ENCODE measurements at regions not wholly inside any gene's neighbourhood (a gene's known extent, or its start where the extent isn't known, plus 50 kb on each side); places are given as distances from the start of the nearest gene placed in this dataset.

- no peak for DNase-seq (ENCODE audit: low read depth in 2 of 2, low spot score in 1 of 2)
Observed at GRCh38 chr9:85263288-85263687, 478.5 kb downstream of the AGTPBP1 start.

- DNase-seq (ENCODE audit: low read depth in 2 of 2, low spot score in 1 of 2): no peak
Observed at GRCh38 chr9:85262333-85262732, 479.4 kb downstream of the AGTPBP1 start.

- DNase-seq (ENCODE audit: low read depth in 2 of 2, low spot score in 1 of 2): no peak
Observed at GRCh38 chr9:85260275-85260845, 481.4 kb downstream of the AGTPBP1 start.

GRCh38 chr9:85258823-85259370 is 482.9 kb downstream of the AGTPBP1 start:
- no peak for DNase-seq (ENCODE audit: low read depth in 2 of 2, low spot score in 1 of 2)

GRCh38 chr9:85258236-85258635 is 483.5 kb downstream of the AGTPBP1 start:
- no peak for DNase-seq (ENCODE audit: low read depth in 2 of 2, low spot score in 1 of 2)

- DNase-seq (ENCODE audit: low read depth in 2 of 2, low spot score in 1 of 2): no peak
Observed at GRCh38 chr9:85249313-85249621, 492.5 kb downstream of the AGTPBP1 start.

- DNase-seq (ENCODE audit: low read depth in 2 of 2, low spot score in 1 of 2): no peak
Observed at GRCh38 chr9:85248514-85249312, 493.0 kb downstream of the AGTPBP1 start.

- no peak for DNase-seq (ENCODE audit: low read depth in 2 of 2, low spot score in 1 of 2)
Observed at GRCh38 chr9:85246541-85246940, 495.2 kb downstream of the AGTPBP1 start.

- DNase-seq (ENCODE audit: low read depth in 2 of 2, low spot score in 1 of 2): no peak
Observed at GRCh38 chr9:85244856-85245255, 496.9 kb downstream of the AGTPBP1 start.

- no peak for DNase-seq (ENCODE audit: low read depth in 2 of 2, low spot score in 1 of 2)
Observed at GRCh38 chr9:85243977-85244376, 497.8 kb downstream of the AGTPBP1 start.

- no peak for DNase-seq (ENCODE audit: low read depth in 2 of 2, low spot score in 1 of 2)
Observed at GRCh38 chr9:85237478-85237877, 504.3 kb downstream of the AGTPBP1 start.

GRCh38 chr9:85230081-85230480 is 511.7 kb downstream of the AGTPBP1 start:
- no peak for DNase-seq (ENCODE audit: low read depth in 2 of 2, low spot score in 1 of 2)

GRCh38 chr9:85228111-85228855 is 513.5 kb downstream of the AGTPBP1 start:
- DNase-seq (ENCODE audit: low read depth in 2 of 2, low spot score in 1 of 2): no peak

GRCh38 chr9:85225180-85225579 is 516.6 kb downstream of the AGTPBP1 start:
- DNase-seq (ENCODE audit: low read depth in 2 of 2, low spot score in 1 of 2): no peak

- no peak for DNase-seq (ENCODE audit: low read depth in 2 of 2, low spot score in 1 of 2)
Observed at GRCh38 chr9:85224729-85225128, 517.0 kb downstream of the AGTPBP1 start.

- DNase-seq (ENCODE audit: low read depth in 2 of 2, low spot score in 1 of 2): no peak
Observed at GRCh38 chr9:85224301-85224700, 517.5 kb downstream of the AGTPBP1 start.

GRCh38 chr9:85223506-85224125 is 518.1 kb downstream of the AGTPBP1 start:
- DNase-seq (ENCODE audit: low read depth in 2 of 2, low spot score in 1 of 2): no peak

GRCh38 chr9:85216601-85217000 is 525.2 kb downstream of the AGTPBP1 start:
- no peak for DNase-seq (ENCODE audit: low read depth in 2 of 2, low spot score in 1 of 2)

GRCh38 chr9:85215961-85216360 is 525.8 kb downstream of the AGTPBP1 start:
- no peak for DNase-seq (ENCODE audit: low read depth in 2 of 2, low spot score in 1 of 2)

GRCh38 chr9:85215416-85215815 is 526.3 kb downstream of the AGTPBP1 start:
- no peak for DNase-seq (ENCODE audit: low read depth in 2 of 2, low spot score in 1 of 2)
